Motor neuron (in vitro differentiated cells): ENCODE measurements at regions not wholly inside any gene's neighbourhood (a gene's known extent, or its start where the extent isn't known, plus 50 kb on each side); places are given as distances from the start of the nearest gene placed in this dataset.

Experiments
- ATAC-seq, 8 experiments: fragments of 200-7000 bp; cut with Tn5 transposase; replicated peaks in 6 of 8; 2 replicates each; pipeline ENCODE4 v1.8.0; 2021; ENCODE audit warnings: mild to moderate bottlenecking in 8 of 8, moderate library complexity in 8 of 8
- H3K27ac ChIP-seq, 2 donors: fragments of 250-450 bp; sonication (Bioruptor Pico); 2 replicates each; pipeline ENCODE4 v1.9.0; 2021; ENCODE audit warnings: antibody characterized with exemption in 2 of 2, mild to moderate bottlenecking in 2 of 2, moderate library complexity in 1 of 2
- H3K4me1 ChIP-seq, 2 donors: fragments of 250-450 bp; sonication (Bioruptor Pico); replicated peaks in 1 of 2; 2 replicates each; pipeline ENCODE4 v1.6.1; 2021; ENCODE audit warnings: antibody characterized with exemption in 2 of 2, mild to moderate bottlenecking in 2 of 2, moderate library complexity in 1 of 2
- H3K4me3 ChIP-seq, 5 donors: fragments of 250-450 bp; sonication (Bioruptor Pico); 2 replicates each; pipeline ENCODE4 v1.9.0; 2021; ENCODE audit warnings: antibody characterized with exemption in 5 of 5, mild to moderate bottlenecking in 5 of 5, moderate library complexity in 4 of 5
- WGBS, 10 experiments: fragments of 450-650 bp; shearing (Covaris generic); methylation state at CpG; one replicate each; pipeline ENCODE4 v1.0.0; 2022; 5-methylcytosine and 5-hydroxymethylcytosine counted together
- in situ Hi-C, 9 experiments: fragments of 400-800 bp; cut with MboI; loops; one replicate each; pipeline ENCODE4 v1.15.0; 2021; ENCODE audit warnings: low sequenced_read_pairs in 9 of 9, low pct_unique_long_range_greater_than_20kb in 2 of 9; ENCODE audit not compliant: unreplicated experiment in 9 of 9

GRCh38 chr2:19503406-19503805 lies 145.0 kb upstream of the OSR1 start:
- ATAC-seq = no peak
- H3K27ac ChIP-seq = no peak overlapping the region
- 51 to 100% (median 90%) methylated on average over 2 to 4 of the region's 4 CpGs for WGBS, 10 experiments
- in situ Hi-C loops = no loop called here
- no peak overlapping the region for H3K4me3 ChIP-seq
- H3K4me1 ChIP-seq = peaks cover 4 to 6% of the 10 kb centered on the region in 2 donors

GRCh38 chr2:19500126-19500525 lies 141.7 kb upstream of the OSR1 start:
- H3K27ac ChIP-seq = no peak overlapping the region
- in situ Hi-C loops = no loop called here
- no peak for ATAC-seq
- H3K4me3 ChIP-seq = no peak overlapping the region
- H3K4me1 ChIP-seq = peaks cover 4 to 6% of the 10 kb centered on the region in 2 donors

GRCh38 chr2:19496646-19497045 lies 138.2 kb upstream of the OSR1 start:
- ATAC-seq = no peak
- WGBS, 10 experiments = 56 to 100% (median 78%) methylated on average over 1 to 5 of the region's 5 CpGs; no CpG with 5 or more reads in 1 of the 10 experiments
- H3K27ac ChIP-seq = no peak overlapping the region
- in situ Hi-C loops = no loop called here
- no peaks in the 10 kb centered on the region for H3K4me1 ChIP-seq
- no peak overlapping the region for H3K4me3 ChIP-seq

- H3K4me1 ChIP-seq = no peaks in the 10 kb centered on the region
- in situ Hi-C loops = no loop called here
- no peak overlapping the region for H3K27ac ChIP-seq
- no peak overlapping the region for H3K4me3 ChIP-seq
- ATAC-seq = no peak
- WGBS, 10 experiments = 50 to 100% (median 75%) methylated on average over 1 to 4 of the region's 4 CpGs
Measured at GRCh38 chr2:19494241-19494640, 135.8 kb upstream of the OSR1 start.

GRCh38 chr2:19491796-19492195 lies 133.4 kb upstream of the OSR1 start:
- no peak for ATAC-seq
- Histone ChIP-seq H3K4me3 (no peak overlapping the region), H3K27ac (no peak overlapping the region), H3K4me1 (no peaks in the 10 kb centered on the region)
- 42 to 100% (median 77%) methylated on average over 2 to 3 of the region's 3 CpGs; no CpG with 5 or more reads in 1 of the 10 experiments for WGBS, 10 experiments
- in situ Hi-C loops = no loop called here

- in situ Hi-C loops = no loop called here
- Histone ChIP-seq H3K4me3 (no peak overlapping the region), H3K4me1 (no peaks in the 10 kb centered on the region), H3K27ac (no peak overlapping the region)
- no peak for ATAC-seq
- 20 to 88% (median 78%) methylated on average over 1 to 8 of the region's 8 CpGs for WGBS, 10 experiments
Measured at GRCh38 chr2:19490846-19491435, 132.5 kb upstream of the OSR1 start.

- 67 to 100% (median 90%) methylated on average over 1 to 4 of the region's 4 CpGs; no CpG with 5 or more reads in 1 of the 10 experiments for WGBS, 10 experiments
- Histone ChIP-seq H3K27ac (no peak overlapping the region), H3K4me3 (no peak overlapping the region), H3K4me1 (no peaks in the 10 kb centered on the region)
- in situ Hi-C loops = no loop called here
- no peak for ATAC-seq
Measured at GRCh38 chr2:19488009-19488691, 129.7 kb upstream of the OSR1 start.

GRCh38 chr2:19484736-19485135 lies 126.3 kb upstream of the OSR1 start:
- in situ Hi-C loops = no loop called here
- no peaks in the 10 kb centered on the region for H3K4me1 ChIP-seq
- WGBS, 10 experiments = 50 to 100% (median 100%) methylated on average over 1 of the region's 1 CpG; no CpG with 5 or more reads in 3 of the 10 experiments
- no peak for ATAC-seq
- no peak overlapping the region for H3K4me3 ChIP-seq
- no peak overlapping the region for H3K27ac ChIP-seq

GRCh38 chr2:19480673-19481072 lies 122.2 kb upstream of the OSR1 start:
- in situ Hi-C loops = no loop called here
- WGBS, 10 experiments = 6 to 100% (median 79%) methylated on average over 1 to 5 of the region's 5 CpGs; no CpG with 5 or more reads in 1 of the 10 experiments
- no peak for ATAC-seq
- no peaks in the 10 kb centered on the region for H3K4me1 ChIP-seq
- H3K4me3 ChIP-seq = no peak overlapping the region
- H3K27ac ChIP-seq = no peak overlapping the region

- Histone ChIP-seq H3K4me3 (no peak overlapping the region), H3K4me1 (no peaks in the 10 kb centered on the region), H3K27ac (no peak overlapping the region)
- in situ Hi-C loops = no loop called here
- WGBS, 10 experiments = 86 to 100% (median 100%) methylated on average over 1 of the region's 1 CpG; no CpG with 5 or more reads in 2 of the 10 experiments
- no peak for ATAC-seq
Measured at GRCh38 chr2:19479666-19480065, 121.2 kb upstream of the OSR1 start.

GRCh38 chr2:19478409-19478808 lies 120.0 kb upstream of the OSR1 start:
- 0 to 100% (median 58%) methylated on average over 1 of the region's 1 CpG; no CpG with 5 or more reads in 2 of the 10 experiments for WGBS, 10 experiments
- H3K4me3 ChIP-seq = no peak overlapping the region
- in situ Hi-C loops = no loop called here

GRCh38 chr2:19476327-19476726 lies 117.9 kb upstream of the OSR1 start:
- in situ Hi-C loops = no loop called here
- Histone ChIP-seq H3K27ac (no peak overlapping the region), H3K4me3 (no peak overlapping the region), H3K4me1 (no peaks in the 10 kb centered on the region)
- 49 to 100% (median 89%) methylated on average over 1 to 2 of the region's 2 CpGs; no CpG with 5 or more reads in 3 of the 10 experiments for WGBS, 10 experiments
- no peak for ATAC-seq

More at GRCh38 chr2:19478409-19478808, 120.0 kb upstream of the OSR1 start:
- H3K27ac ChIP-seq = no peak overlapping the region
- peak in 3 of 8 experiments; percentile 27 to 77 (median 69) for ATAC-seq
- H3K4me1 ChIP-seq = no peaks in the 10 kb centered on the region

- 14 to 98% (median 87%) methylated on average over 2 to 8 of the region's 8 CpGs for WGBS, 10 experiments
- Histone ChIP-seq H3K4me3 (no peak overlapping the region), H3K27ac (no peak overlapping the region), H3K4me1 (no peaks in the 10 kb centered on the region)
- ATAC-seq = peak in 1 of 8 experiments; percentile 10
- in situ Hi-C loops = no loop called here
Measured at GRCh38 chr2:19474128-19474527, 115.7 kb upstream of the OSR1 start.

GRCh38 chr2:19473350-19473749 lies 114.9 kb upstream of the OSR1 start:
- 50 to 90% (median 78%) methylated on average over 1 to 6 of the region's 6 CpGs for whole genome bisulfite sequencing, 10 experiments

More at GRCh38 chr2:19473350-19473749, 114.9 kb upstream of the OSR1 start:
- in situ Hi-C loops = no loop called here
- Histone ChIP-seq H3K4me3 (no peak overlapping the region), H3K27ac (no peak overlapping the region), H3K4me1 (no peaks in the 10 kb centered on the region)
- ATAC-seq = no peak
